ENCODE measurements at regions not wholly inside any gene's neighbourhood (a gene's known extent, or its start where the extent isn't known, plus 50 kb on each side); places are given as distances from the start of the nearest gene placed in this dataset.

DNA sequence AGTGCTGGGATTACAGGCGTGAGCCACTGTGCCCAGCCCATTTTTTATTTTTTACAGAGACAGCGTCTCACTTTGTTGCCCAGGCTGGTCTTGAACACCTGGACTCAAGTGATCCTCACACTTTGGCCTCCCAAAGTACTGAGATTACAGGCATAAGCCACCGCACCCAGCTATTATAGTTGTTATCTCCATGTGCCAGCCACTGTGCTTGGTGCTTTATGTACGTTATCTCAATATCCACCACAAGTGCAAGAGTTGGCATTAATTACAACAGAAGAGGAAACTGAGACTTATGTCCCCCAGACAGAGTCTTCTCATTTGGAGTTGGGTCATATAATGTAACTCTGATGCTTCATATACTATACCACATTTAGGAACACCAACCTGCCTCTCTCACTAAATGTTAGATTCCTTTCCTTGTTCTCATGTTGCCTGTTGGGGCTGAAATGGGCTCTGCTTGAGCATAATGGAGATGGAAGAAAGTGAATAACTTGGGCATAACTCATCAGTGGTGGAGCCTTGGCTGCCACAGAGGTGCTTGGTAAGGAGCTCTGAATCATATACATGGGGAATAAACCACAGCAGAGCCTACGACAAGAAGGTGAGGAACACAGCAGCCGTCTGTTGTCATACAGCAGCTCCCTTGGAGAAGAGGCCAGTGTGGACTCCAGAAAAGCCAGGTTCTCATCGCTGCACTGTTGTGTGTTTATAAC is 84.3 kb downstream of the SPRY1 start:
- TF ChIP-seq GATA2 (IDR thresholded peaks at IDR 0.05; ENCODE audit: low read depth, low read length) (no peak), GATA3 (IDR thresholded peaks at IDR 0.05; ENCODE audit: low read depth, low read length) (no peak)

DNA sequence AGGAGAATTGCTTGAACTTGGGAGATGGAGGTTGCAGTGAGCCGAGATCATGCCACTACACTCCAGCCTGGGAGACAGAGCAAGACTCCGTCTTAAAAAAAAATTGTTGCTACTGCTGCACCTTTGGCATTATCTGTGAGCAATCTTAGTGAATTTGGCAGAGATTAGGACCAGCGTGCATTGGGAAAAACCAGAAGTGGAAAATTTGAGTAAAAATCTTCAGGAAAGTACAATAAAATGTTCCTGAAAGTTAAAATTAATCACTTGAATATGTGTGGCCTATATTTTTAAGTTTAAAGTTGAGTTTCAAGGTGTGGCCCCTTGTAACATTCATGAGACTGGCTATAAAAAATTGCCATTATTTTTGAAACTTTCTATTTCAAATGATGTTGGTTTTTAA is 85.1 kb downstream of the SPRY1 start:
- TF ChIP-seq GATA3 (IDR thresholded peaks at IDR 0.05; ENCODE audit: low read depth, low read length) (no peak), GATA2 (IDR thresholded peaks at IDR 0.05; ENCODE audit: low read depth, low read length) (no peak)

DNA sequence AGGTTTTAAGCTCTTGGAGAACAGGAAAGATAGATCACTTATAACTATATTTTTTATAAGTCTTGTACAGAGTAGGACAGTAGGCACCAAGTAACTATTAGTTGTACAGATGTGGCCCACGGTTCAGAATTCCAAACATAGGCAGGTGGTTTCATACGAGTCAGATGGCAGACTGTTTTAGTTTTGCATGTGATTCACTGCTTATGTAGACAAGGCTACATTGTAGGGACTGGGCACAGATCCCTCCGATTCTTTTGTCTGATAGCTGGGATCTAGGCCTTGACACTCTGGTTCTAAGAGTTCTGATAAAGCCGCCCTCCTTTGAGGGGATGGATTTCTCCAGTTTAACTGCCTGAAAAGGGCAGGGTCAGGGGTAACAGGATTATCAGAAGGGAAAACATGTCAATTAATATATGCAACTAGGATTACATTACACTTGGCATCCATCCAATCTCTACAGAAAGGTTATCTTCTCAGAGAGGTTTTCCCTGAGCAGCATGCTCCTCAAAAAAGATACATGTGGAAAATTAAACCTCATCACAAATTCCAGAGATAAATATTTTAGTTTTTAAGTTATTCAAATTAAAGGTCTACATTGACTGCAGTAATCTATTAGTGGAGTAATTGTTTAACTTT is 87.8 kb downstream of the SPRY1 start:
- no peak for TF ChIP-seq GATA3 (IDR thresholded peaks at IDR 0.05; ENCODE audit: low read depth, low read length)
- no peak for TF ChIP-seq GATA2 (IDR thresholded peaks at IDR 0.05; ENCODE audit: low read depth, low read length)

DNA sequence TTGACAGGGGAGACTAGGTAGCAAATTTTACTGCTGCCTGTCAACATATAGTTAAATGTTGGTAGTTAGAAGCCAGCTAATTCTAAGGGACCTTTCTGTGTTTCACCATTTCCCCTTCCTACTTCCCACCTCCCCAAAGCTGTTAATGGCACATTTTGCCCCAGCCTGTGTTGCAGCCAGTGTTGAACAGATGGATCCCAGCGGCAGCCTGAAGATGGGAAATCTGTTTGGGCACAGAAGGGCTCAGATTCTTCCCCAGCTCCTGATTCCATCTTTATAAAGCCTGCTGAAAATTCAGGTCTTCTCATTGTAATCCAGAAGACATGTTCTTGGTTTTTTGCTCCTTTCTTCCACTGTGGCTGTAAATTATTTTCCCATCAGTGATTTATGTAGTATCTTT is 89.0 kb downstream of the SPRY1 start:
- TF ChIP-seq GATA2 (IDR thresholded peaks at IDR 0.05; ENCODE audit: low read depth, low read length) (no peak), GATA3 (IDR thresholded peaks at IDR 0.05; ENCODE audit: low read depth, low read length) (no peak)

DNA sequence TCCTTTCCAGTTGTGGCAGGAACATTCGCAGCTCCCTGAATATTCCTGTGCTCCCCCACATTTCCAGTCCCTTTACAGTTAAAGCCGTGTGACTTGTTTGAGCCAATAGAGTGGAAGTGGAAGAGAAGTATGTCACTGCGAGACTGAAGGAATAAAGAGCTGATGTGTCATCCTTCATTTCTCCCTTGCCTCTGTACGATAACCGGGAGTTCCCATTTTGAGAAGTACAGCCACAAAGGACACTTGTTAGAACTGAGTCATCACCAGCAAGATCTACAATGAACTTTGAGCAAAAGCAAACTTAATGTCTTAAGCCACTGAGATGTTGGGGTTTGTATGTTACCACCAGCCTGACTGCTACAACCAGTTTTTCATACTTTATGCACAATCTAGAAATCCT is 92.3 kb downstream of the SPRY1 start:
- TF ChIP-seq GATA3 (IDR thresholded peaks at IDR 0.05; ENCODE audit: low read depth, low read length) (no peak), GATA2 (IDR thresholded peaks at IDR 0.05; ENCODE audit: low read depth, low read length) (no peak)

DNA sequence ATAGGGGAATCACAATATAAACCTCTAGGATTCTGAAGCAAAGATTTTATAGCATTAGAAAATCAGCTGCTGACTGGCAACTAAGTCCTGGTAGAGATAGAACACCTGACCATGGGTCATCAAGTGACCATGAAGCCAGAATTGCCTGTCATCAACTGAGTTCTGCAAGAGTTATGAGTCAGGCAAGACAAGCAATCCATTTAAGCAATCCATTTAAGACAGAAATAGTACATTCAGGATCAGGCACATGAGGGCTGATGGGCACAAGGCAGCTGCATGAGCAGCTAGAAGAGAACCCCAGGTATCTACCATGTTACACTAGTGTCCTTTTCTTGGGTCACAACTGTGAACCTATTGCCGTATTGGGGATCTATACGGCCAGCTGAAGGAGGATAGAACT is 98.9 kb downstream of the SPRY1 start:
- no peak for TF ChIP-seq GATA3 (IDR thresholded peaks at IDR 0.05; ENCODE audit: low read depth, low read length)
- no peak for TF ChIP-seq GATA2 (IDR thresholded peaks at IDR 0.05; ENCODE audit: low read depth, low read length)

DNA sequence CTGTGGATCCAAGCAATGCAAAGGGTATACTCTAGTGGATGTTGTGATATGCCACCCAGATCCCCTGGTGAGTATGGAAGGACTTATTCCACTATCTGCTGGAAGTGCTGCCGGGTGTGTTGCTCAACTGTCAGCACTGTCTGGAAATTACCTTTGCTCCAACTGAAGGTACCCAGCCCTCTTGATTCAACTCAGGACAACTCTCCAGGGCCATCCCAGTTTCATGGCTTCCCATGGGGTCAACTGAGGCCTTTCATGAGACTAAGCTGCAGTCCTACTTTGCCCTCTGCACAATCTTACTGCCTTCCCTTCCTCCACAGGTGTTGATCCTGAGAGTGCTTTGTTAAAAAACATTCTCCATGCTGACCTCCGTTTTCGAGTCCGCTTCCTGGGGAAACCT is 99.8 kb downstream of the SPRY1 start:
- TF ChIP-seq GATA2 (IDR thresholded peaks at IDR 0.05; ENCODE audit: low read depth, low read length) (no peak), GATA3 (IDR thresholded peaks at IDR 0.05; ENCODE audit: low read depth, low read length) (no peak)

DNA sequence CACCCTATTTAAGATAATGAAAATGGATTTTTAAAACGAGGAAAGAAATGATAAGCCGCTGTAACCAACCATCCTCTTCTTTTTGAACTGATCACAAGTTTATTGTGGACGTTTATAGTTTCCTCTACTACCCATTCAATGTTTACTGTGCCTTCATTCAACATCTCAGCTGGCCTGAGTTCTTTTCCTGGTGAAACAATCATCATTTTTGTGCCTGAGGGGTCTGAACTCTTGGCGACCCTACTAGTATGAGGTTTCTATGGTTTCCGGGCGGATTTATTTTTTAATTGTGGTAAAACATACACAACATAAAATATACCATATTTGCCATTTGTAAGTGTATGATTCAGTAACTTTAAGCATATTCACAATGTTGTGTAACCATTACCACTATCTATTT is 100.7 kb downstream of the SPRY1 start:
- TF ChIP-seq GATA2 (IDR thresholded peaks at IDR 0.05; ENCODE audit: low read depth, low read length) (no peak), GATA3 (IDR thresholded peaks at IDR 0.05; ENCODE audit: low read depth, low read length) (no peak)

DNA sequence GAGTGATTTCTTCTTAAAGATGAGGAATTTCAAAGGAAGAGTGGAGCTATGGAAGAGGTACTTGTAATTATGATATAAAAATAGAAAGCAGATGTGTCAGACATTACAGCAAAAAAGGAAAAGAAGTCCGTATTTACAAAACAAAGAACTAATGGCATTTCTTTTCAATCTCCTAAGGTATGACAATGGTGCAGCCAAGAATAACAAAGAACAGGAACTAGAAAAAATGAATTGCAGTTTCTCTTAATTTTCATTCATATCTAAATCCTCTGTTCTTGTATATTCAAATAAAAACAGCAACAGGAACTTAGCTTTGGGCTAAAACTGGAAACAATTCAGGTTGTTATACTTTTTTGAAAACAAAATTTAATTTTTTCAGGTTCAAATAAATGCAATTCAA is 105.1 kb downstream of the SPRY1 start:
- no peak for TF ChIP-seq GATA2 (IDR thresholded peaks at IDR 0.05; ENCODE audit: low read depth, low read length)
- TF ChIP-seq GATA3 (IDR thresholded peaks at IDR 0.05; ENCODE audit: low read depth, low read length) = no peak

DNA sequence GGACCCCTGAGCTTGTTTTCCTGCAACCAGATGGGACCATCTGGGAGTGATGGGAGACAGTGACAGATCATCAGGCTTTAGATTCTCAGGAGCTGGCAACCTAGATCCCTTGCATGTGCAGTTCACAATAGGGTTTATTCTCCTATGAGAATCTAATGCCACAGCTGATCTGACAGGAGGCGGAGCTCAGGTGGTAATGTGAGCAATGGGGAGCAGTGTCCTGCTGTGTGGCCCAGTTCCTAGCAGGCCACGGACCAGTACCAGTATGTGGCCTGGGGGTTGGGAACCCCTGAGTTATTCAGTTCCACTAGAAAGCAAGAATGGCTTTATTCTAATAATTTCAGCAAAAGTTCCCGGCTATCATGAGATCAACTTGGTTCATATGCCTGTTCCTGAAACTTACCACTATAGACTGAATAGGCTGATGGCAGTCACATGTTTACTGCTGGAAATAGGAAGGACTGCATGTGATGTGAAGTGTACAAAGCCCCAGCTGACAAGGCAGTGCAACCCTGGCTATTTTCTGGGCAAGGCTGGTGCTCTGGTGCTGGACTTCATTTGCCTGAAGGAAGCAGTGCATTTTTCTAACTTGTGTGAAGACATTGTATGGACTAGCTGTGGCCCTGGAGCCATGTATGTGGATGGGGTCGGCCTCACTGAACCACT is 107.2 kb downstream of the SPRY1 start:
- no peak for TF ChIP-seq GATA2 (IDR thresholded peaks at IDR 0.05; ENCODE audit: low read depth, low read length)
- TF ChIP-seq GATA3 (IDR thresholded peaks at IDR 0.05; ENCODE audit: low read depth, low read length) = no peak

DNA sequence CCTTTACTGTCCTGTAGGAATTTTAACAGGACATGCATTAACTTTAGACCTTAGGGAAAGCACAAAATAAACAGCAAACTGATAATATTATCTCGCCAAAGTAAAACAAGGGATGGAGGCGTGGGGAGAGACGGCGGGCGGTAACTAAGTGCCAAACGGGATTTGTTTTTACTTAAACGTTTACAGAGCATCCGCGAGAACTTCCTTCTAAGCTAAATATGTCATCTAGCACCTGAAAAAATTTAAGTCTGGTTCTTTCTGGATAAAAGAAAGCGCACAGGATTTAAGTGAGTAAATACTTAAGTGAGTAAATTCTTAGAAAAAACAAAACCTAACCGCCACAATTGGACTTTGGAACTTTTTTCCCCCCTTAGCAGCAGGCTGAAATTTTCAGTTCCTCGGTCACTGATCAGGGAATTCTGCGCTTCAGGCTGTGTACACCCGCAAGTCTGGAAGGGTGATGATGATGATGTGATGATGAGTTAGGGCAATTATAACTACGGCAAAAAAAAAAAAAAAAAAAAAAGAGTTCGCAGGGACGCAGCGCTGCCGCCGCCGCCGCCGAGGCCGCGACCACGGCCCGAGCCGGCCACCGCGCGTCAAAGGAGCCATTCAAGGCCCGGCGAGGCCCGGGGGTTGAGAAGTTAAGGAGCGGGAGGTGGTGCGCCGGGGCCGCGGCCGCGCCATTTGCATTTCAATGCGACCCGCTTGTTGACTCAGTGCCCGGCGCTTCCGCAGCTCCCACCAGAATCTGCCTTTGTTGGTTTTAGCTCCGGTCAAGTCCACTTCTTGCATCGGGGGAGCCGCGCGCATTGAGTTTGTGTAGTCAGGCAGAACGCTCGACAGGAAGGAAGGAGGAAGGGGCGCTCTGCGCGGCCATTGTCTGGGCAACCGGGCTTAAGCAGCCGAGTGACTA is 108.8 kb downstream of the SPRY1 start:
- no peak for TF ChIP-seq GATA3 (IDR thresholded peaks at IDR 0.05; ENCODE audit: low read depth, low read length)
- no peak for TF ChIP-seq GATA2 (IDR thresholded peaks at IDR 0.05; ENCODE audit: low read depth, low read length)

DNA sequence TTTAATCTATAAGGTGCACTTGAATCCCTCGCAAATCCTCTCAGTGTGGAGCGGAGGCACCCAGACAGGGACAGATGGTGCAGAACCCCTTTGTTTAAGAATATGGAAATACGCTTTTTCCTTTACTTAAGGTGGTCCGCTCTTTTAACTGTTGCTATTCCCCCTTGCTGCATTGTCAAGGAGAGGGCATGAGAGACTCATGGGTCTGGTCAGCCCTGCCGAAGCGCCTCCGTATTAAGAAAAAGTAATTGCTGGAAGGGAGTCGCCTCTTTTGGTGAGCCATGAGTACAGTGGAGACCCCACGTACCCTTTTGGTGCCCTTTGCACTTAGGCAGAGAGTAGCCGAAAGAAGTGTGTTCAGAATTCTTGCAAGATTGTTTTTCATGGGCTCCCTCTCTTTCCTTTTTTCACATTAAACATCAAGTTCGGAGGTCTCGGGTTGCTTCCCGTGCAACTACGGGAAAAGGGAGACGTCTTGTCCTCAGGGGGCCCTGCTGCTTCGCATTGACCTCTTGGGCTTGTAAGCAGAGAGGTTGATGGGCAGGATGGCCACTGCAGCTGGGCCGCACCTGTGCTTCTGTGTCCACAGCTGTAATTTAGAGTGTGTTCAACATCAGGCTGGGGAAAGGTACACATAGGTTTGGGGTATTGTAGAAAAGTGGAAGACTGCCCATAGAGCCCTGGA is 109.6 kb downstream of the SPRY1 start:
- no peak for TF ChIP-seq GATA3 (IDR thresholded peaks at IDR 0.05; ENCODE audit: low read depth, low read length)
- no peak for TF ChIP-seq GATA2 (IDR thresholded peaks at IDR 0.05; ENCODE audit: low read depth, low read length)

DNA sequence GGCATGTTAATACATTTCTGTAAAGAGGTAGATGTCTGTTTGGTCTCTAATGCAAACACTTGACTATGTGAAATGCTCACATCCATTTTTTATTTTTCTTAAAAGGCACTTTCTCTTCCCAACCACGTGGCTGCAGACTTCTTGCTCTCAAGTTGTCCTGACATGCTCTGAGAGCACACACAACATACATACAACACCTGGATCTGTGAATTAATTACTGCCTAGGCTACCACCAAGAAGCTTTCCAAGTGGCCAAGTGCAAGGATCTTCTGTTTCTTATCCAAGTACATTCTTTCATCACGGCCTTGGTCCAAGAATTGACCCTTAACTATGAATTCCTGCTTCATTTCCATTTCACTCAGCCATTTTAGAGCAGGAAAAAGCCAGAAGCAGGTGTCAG is 110.8 kb downstream of the SPRY1 start:
- TF ChIP-seq GATA3 (IDR thresholded peaks at IDR 0.05; ENCODE audit: low read depth, low read length) = no peak
- no peak for TF ChIP-seq GATA2 (IDR thresholded peaks at IDR 0.05; ENCODE audit: low read depth, low read length)

Measured in SH-SY5Y (cell line).